ENCODE measurements at regions not wholly inside any gene's neighbourhood (a gene's known extent, or its start where the extent isn't known, plus 50 kb on each side); places are given as distances from the start of the nearest gene placed in this dataset.
"Not testable (repeated sequence)": the region's sequence is repeated elsewhere in the genome, so short reads cannot be mapped to it uniquely, and the experiment has no call there.

DNA sequence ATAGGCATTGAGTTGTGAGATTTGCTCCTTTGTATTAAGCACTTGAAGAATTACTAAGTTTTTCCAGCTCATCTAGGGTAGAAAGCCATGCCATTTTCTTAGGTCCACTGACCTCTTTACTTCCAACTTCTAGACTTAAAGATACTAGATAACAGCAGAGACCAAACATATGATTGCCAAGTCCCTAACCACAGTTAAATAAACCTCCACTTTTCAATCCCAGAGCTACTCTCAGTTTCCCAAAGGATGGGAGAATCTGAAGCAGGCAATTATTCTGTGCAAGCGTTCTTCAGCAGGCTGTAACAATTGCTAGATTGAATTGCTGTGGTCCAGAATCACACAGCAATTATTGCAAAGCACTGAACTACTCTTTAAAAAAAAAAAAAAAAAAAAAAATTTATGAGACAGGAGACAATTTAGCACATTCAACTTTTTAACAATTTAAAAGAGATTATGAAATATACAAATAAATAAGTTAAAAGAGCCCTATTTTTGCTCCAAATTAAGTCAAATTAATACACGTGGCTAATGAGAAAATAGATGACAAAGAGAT is 104.0 kb upstream of the PRSS16 start:
- TF ChIP-seq, protein P1, sequence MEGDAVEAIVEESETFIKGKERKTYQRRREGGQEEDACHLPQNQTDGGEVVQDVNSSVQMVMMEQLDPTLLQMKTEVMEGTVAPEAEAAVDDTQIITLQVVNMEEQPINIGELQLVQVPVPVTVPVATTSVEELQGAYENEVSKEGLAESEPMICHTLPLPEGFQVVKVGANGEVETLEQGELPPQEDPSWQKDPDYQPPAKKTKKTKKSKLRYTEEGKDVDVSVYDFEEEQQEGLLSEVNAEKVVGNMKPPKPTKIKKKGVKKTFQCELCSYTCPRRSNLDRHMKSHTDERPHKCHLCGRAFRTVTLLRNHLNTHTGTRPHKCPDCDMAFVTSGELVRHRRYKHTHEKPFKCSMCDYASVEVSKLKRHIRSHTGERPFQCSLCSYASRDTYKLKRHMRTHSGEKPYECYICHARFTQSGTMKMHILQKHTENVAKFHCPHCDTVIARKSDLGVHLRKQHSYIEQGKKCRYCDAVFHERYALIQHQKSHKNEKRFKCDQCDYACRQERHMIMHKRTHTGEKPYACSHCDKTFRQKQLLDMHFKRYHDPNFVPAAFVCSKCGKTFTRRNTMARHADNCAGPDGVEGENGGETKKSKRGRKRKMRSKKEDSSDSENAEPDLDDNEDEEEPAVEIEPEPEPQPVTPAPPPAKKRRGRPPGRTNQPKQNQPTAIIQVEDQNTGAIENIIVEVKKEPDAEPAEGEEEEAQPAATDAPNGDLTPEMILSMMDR (IDR thresholded peaks at IDR 0.05; ENCODE audit: low read depth, low read length), result no peak
- Histone ChIP-seq H3K4me3 (ENCODE audit: low read depth, low read length) (peak overlapping the region; percentile 27; the same call in 1 of the 2 replicates), H3K36me3 (peaks cover 4% of the 10 kb centered on the region; the same call in 1 of the 2 replicates), H3K27me3 (no peaks in the 10 kb centered on the region), H3K4me1 (peaks cover 3% of the 10 kb centered on the region), H3K9me3 (no peaks in the 10 kb centered on the region)
- DNase-seq, result no peak

DNA sequence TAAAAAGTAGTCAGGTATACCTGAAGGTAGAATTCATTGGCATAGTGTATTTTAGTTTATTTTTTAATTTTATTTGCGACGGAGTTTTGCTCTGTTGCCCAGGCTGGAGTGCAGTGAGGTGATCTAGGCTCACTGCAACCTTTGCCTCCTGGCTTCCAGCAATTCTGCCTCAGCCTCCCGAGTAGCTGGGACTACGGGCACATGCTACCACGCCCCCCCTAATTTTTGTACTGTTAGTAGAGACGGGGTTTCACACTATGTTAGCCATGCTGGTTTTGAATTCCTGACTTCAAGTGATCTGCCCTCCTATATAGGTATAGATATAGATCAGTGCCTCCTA is 102.8 kb upstream of the PRSS16 start:
- Histone ChIP-seq H3K4me3 (ENCODE audit: low read depth, low read length) (peak overlapping the region; percentile 87), H3K36me3 (peaks cover 4% of the 10 kb centered on the region; the same call in 1 of the 2 replicates), H3K4me1 (no peaks in the 10 kb centered on the region), H3K27me3 (no peaks in the 10 kb centered on the region), H3K9me3 (no peaks in the 10 kb centered on the region)
- DNase-seq, result no peak
- TF ChIP-seq, protein P1 (IDR thresholded peaks at IDR 0.05; ENCODE audit: low read depth, low read length), result no peak

DNA sequence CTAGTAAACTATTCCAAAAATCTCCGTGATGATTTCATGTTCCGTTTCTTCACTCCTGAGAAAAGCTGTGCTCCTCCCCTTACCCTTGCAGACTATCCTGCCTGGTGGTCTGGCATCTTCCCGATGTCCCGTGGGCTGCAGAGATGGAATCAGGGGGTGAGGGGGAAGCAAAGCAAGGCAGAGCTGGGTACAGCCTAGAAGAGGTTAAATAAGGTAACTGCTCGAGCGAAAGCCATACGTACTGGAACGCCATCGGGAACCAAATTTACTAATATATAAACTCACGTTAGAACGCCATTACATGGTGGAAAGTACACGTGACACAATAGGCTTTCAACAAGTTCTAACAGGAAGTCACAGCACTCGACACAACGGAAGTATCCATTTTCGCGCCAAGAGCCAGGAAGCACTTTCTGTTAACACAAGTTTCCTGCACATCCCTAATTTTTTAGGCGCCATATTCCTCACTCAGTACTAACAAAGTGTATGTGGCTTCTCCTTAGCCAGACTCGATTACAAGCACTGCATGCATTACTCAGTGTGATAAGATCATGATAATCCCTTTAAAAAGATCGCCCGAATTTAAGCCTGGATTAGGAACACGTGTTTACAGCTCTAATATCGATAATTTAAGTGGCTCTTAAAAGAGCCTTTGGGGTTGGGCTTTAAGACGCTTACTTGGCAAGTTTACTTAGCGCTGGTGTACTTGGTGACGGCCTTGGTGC is 101.6 kb upstream of the PRSS16 start:
- Histone ChIP-seq H3K4me3 (ENCODE audit: low read depth, low read length) (peak overlapping the region; percentile 87), H3K36me3 (peaks cover 4% of the 10 kb centered on the region; the same call in 1 of the 2 replicates), H3K4me1 (no peaks in the 10 kb centered on the region), H3K9me3 (no peaks in the 10 kb centered on the region), H3K27me3 (no peaks in the 10 kb centered on the region)
- TF ChIP-seq, protein P1 (IDR thresholded peaks at IDR 0.05; ENCODE audit: low read depth, low read length), result no peak
- DNase-seq, result peak; percentile 77

DNA sequence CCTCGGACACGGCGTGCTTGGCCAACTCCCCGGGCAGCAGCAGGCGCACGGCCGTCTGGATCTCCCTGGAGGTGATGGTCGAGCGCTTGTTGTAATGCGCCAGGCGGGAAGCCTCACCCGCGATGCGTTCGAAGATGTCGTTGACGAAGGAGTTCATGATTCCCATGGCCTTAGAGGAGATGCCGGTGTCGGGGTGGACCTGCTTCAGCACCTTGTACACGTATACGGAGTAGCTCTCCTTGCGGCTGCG is 101.1 kb upstream of the PRSS16 start:
- H3K9me3 ChIP-seq, H3K36me3 ChIP-seq, H3K4me1 ChIP-seq: not testable (repeated sequence)

DNA sequence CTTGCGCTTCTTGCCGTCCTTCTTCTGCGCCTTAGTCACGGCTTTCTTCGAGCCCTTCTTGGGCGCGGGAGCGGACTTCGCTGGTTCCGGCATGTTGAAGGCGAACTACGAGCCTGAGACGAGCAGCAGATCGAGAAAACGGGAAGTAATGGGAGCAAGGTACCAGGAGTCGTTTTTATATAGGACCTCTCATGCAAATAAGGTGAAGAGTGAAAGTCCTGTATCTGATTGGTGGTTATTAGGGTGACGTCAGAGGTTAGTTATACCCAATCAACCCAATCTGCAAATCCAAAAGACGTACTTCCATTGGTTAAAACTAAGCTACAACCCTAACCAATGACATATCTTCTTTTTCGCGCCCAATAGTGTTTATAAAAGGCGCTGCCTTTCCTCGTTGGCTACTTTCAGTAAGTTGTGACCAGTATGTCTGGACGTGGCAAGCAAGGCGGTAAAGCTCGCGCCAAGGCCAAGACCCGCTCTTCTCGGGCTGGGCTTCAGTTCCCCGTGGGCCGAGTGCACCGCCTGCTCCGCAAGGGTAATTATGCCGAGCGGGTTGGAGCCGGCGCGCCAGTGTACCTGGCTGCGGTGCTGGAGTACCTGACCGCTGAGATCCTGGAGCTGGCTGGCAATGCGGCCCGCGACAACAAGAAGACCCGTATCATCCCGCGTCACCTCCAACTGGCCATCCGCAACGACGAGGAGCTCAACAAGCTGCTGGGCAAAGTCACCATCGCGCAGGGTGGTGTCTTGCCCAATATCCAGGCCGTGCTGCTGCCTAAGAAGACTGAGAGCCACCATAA is 100.6 kb upstream of the PRSS16 start:
- Histone ChIP-seq H3K27me3 (no peaks in the 10 kb centered on the region), H3K4me3 (ENCODE audit: low read depth, low read length) (peak overlapping the region; percentile 87), H3K36me3 (peaks cover 4% of the 10 kb centered on the region; the same call in 1 of the 2 replicates), H3K4me1 (no peaks in the 10 kb centered on the region), H3K9me3 (no peaks in the 10 kb centered on the region)
- TF ChIP-seq, protein P1 (IDR thresholded peaks at IDR 0.05; ENCODE audit: low read depth, low read length), result no peak
- DNase-seq, result peak; percentile 83

More for the DNA sequence above, 101.1 kb upstream of the PRSS16 start:
- not testable (repeated sequence) for DNase-seq, H3K27me3 ChIP-seq
- peak overlapping the region; percentile 87 for H3K4me3 ChIP-seq (ENCODE audit: low read depth, low read length)

DNA sequence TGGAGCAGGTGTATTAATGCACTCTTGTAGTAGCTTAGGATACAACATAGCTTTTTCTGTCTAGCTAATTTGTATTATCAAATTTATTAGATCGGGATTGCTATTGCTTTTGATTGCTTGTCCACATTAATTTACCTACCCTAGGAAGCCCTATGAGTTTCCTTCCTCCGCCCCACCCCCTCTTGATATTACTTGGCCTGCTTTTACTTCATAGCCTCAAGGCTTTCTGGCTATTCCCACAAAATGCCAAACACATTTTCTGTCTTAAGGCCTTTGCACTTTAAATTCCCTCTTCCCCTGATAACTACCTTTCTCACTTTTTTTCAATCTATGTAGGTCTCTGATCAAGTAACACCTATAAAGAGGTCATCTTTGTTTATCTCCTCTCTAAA is 99.1 kb upstream of the PRSS16 start:
- no peaks in the 10 kb centered on the region for H3K27me3 ChIP-seq
- DNase-seq, result no peak
- H3K4me3 ChIP-seq (ENCODE audit: low read depth, low read length), result no peak overlapping the region
- no peaks in the 10 kb centered on the region for H3K9me3 ChIP-seq
- TF ChIP-seq, protein P1 (IDR thresholded peaks at IDR 0.05; ENCODE audit: low read depth, low read length), result no peak
- H3K4me1 ChIP-seq, result no peaks in the 10 kb centered on the region
- no peaks in the 10 kb centered on the region for H3K36me3 ChIP-seq

All from BE2C (cell line).